ENCODE measurements at regions not wholly inside any gene's neighbourhood (a gene's known extent, or its start where the extent isn't known, plus 50 kb on each side); places are given as distances from the start of the nearest gene placed in this dataset.

DNA sequence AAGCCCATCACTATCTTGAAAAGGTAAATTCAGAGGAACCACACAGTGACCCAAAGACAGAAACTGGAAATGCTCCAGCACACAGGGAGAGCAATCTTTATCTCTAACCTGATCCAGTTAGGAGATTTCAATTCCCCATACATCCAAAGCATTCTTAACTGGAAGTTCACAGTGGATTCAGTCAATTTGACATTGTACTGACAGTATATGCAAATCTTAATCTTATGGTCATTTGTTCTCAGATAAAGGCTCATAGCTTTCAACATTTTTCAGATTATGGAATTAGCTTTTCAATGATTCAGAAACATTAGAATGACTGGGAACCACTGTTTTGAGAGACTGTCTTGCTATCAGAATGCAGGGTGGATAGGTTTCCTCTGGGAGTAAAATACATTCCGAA is 1455.6 kb downstream of the OLFM4 start:
- no peak overlapping the region for H3K27ac ChIP-seq
- H3K4me3 ChIP-seq: no peak overlapping the region
- no peaks in the 10 kb centered on the region for H3K36me3 ChIP-seq
- TF ChIP-seq CTCF (IDR thresholded peaks at IDR 0.05): no peak
- no peaks in the 10 kb centered on the region for H3K9me3 ChIP-seq
- H3K4me1 ChIP-seq: no peaks in the 10 kb centered on the region
- DNase-seq (ENCODE audit: low spot score): no peak
- H3K27me3 ChIP-seq: no peaks in the 10 kb centered on the region

GRCh38 chr13:54486421-54487166 is 1458.0 kb downstream of the OLFM4 start:
- Histone ChIP-seq H3K9me3 (peaks cover 0 to under 1% of the 10 kb centered on the region in 2 donors), H3K27ac (no peak overlapping the region), H3K27me3 (no peaks in the 10 kb centered on the region), H3K36me3 (no peaks in the 10 kb centered on the region), H3K4me1 (no peaks in the 10 kb centered on the region), H3K4me3 (no peak overlapping the region)
- TF ChIP-seq CTCF (IDR thresholded peaks at IDR 0.05): no peak
- DNase-seq (ENCODE audit: low spot score): no peak

GRCh38 chr13:54489359-54489758 is 1460.7 kb downstream of the OLFM4 start:
- Histone ChIP-seq H3K36me3 (no peaks in the 10 kb centered on the region), H3K27me3 (no peaks in the 10 kb centered on the region), H3K9me3 (peaks cover 0 to 6% of the 10 kb centered on the region in 2 donors), H3K4me1 (no peaks in the 10 kb centered on the region), H3K4me3 (no peak overlapping the region), H3K27ac (no peak overlapping the region)
- TF ChIP-seq CTCF (IDR thresholded peaks at IDR 0.05): no peak
- DNase-seq (ENCODE audit: low spot score): no peak

GRCh38 chr13:54492995-54493394 is 1464.4 kb downstream of the OLFM4 start:
- H3K4me3 ChIP-seq: no peak overlapping the region
- no peaks in the 10 kb centered on the region for H3K4me1 ChIP-seq
- H3K27me3 ChIP-seq: no peaks in the 10 kb centered on the region
- DNase-seq (ENCODE audit: low spot score): no peak
- H3K36me3 ChIP-seq: no peaks in the 10 kb centered on the region
- H3K9me3 ChIP-seq: peaks cover 0 to 6% of the 10 kb centered on the region in 2 donors
- TF ChIP-seq CTCF (IDR thresholded peaks at IDR 0.05): no peak
- no peak overlapping the region for H3K27ac ChIP-seq

GRCh38 chr13:54511366-54511765 is 1482.8 kb downstream of the OLFM4 start:
- H3K4me1 ChIP-seq: no peaks in the 10 kb centered on the region
- H3K4me3 ChIP-seq: no peak overlapping the region
- H3K36me3 ChIP-seq: no peaks in the 10 kb centered on the region
- H3K27ac ChIP-seq: no peak overlapping the region
- H3K9me3 ChIP-seq: no peaks in the 10 kb centered on the region
- no peaks in the 10 kb centered on the region for H3K27me3 ChIP-seq
- no peak for TF ChIP-seq CTCF (IDR thresholded peaks at IDR 0.05)
- DNase-seq (ENCODE audit: low spot score): no peak

- no peaks in the 10 kb centered on the region for H3K27me3 ChIP-seq
- no peaks in the 10 kb centered on the region for H3K36me3 ChIP-seq
- no peak overlapping the region for H3K4me3 ChIP-seq
- no peaks in the 10 kb centered on the region for H3K9me3 ChIP-seq
- DNase-seq (ENCODE audit: low spot score): no peak
- no peak for TF ChIP-seq CTCF (IDR thresholded peaks at IDR 0.05)
- H3K27ac ChIP-seq: no peak overlapping the region
- H3K4me1 ChIP-seq: no peaks in the 10 kb centered on the region
These were observed 1484.6 kb downstream of the OLFM4 start for GRCh38 chr13:54513254-54513653.

Data from right atrium auricular region (tissue), 2 donors.